LNCaP clone FGC (cell line): ENCODE measurements at regions not wholly inside any gene's neighbourhood (a gene's known extent, or its start where the extent isn't known, plus 50 kb on each side); places are given as distances from the start of the nearest gene placed in this dataset.

ENCODE experiments used
- DNase-seq: peaks from one replicate; pipeline ENCODE4 v3.0.0-alpha.2; 2011; ENCODE audit warnings: low read depth
- H3K4me3 ChIP-seq: 2 replicates; pipeline ENCODE4 v1.5.1; 2011; ENCODE audit warnings: mild to moderate bottlenecking, low read depth, low read length, control low read depth
- CTCF ChIP-seq: IDR thresholded peaks from 2 replicates; pipeline ENCODE4 v1.5.1; 2012; ENCODE audit warnings: mild to moderate bottlenecking; ENCODE audit not compliant: control insufficient read depth, insufficient read depth; ENCODE audit errors: extremely low read depth

- DNase-seq, result no peak
- H3K4me3 ChIP-seq, result no peak overlapping the region
- TF ChIP-seq CTCF, result no peak
These were observed 361.6 kb upstream of the SULF2 start for GRCh38 chr20:48146877-48147276.

DNA sequence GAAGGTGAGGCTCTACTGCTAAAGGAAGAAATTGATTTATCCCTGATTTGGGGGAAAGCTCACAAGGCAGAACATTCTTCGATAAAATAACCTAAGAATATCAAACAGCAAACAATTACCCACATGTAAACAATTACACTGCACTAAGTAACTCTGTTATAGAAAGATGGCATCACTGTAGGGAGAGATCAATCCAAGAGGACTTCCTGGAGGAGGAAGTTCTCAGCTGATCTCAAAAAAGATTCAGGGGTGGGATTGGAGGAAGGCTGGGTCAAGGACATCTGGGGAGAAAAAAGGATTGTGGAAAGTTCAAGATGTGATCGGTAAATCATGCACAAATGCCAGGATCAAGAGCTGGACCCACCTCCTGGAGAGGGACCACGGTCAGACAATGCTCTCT, 361.0 kb upstream of the SULF2 start:
- no peak for DNase-seq
- TF ChIP-seq CTCF, result no peak
- H3K4me3 ChIP-seq, result no peak overlapping the region

- no peak for DNase-seq
- TF ChIP-seq CTCF, result no peak
- no peak overlapping the region for H3K4me3 ChIP-seq
These were observed 358.3 kb upstream of the SULF2 start for GRCh38 chr20:48143435-48144081.

GRCh38 chr20:48142516-48142773, 357.2 kb upstream of the SULF2 start:
- no peak overlapping the region for H3K4me3 ChIP-seq
- TF ChIP-seq CTCF, result no peak
- DNase-seq, result no peak

GRCh38 chr20:48141660-48142515, 356.6 kb upstream of the SULF2 start:
- no peak for DNase-seq
- TF ChIP-seq CTCF, result no peak
- no peak overlapping the region for H3K4me3 ChIP-seq

GRCh38 chr20:48139262-48140041, 354.2 kb upstream of the SULF2 start:
- no peak for TF ChIP-seq CTCF
- H3K4me3 ChIP-seq, result no peak overlapping the region
- no peak for DNase-seq
